ENCODE measurements at regions not wholly inside any gene's neighbourhood (a gene's known extent, or its start where the extent isn't known, plus 50 kb on each side); places are given as distances from the start of the nearest gene placed in this dataset.

DNA sequence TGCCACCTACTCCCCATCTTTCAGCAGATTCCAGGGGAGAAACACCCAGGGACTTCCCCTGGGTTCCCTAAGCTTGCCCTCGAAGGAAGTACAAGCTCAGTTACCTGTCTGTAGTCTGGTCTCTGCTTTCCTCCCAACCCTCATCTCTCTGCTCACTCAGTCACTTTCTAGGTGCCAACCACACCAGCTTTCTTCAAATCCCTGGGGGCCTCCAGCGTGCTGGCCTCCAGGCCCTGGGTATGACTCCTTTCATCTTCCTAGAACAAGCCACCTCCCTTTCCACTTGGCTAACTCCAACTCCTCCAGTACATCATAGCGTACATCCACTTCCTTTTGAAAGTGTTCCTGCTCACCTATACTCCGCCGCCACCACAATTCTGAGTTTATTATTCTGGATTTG is 222.6 kb downstream of the SNX18 start:
- 76% methylated on average over 5 of the region's 5 CpGs for WGBS (ENCODE audit: low lambda C conversion rate)

DNA sequence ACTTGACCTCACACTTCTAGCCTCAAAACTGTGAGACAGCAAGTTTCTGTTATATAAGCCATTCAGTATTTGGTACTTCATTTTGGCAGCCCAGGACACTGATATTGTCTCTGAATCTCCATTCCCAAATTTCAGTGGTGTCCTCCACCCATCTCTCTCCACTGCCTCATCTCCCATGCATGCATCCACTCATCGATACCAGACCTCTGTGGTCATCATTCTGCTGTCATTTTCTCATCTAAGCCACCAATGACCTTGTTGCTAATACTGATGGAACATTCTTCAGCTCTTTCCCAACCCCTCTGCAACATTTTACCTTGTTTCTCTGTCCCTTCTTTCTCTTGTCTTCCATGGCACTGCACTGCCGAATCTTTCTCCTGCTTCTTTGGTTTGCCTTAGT is 221.8 kb downstream of the SNX18 start:
- H3F3A ChIP-seq (replicated peaks; ENCODE audit: insufficient read depth) = no peaks in the 10 kb centered on the region
- no peak overlapping the region for H3K27ac ChIP-seq (ENCODE audit: low read depth in 2 of 2, low read length in 1 of 2)
- no peaks in the 10 kb centered on the region for H4K20me1 ChIP-seq (ENCODE audit: insufficient read depth)
- H3K27me3 ChIP-seq (ENCODE audit: insufficient read depth) = no peaks in the 10 kb centered on the region
- CTCF ChIA-PET = interaction anchor here (2.0 kb wide), 1 partner anchor 8 kb away, joined by 6 read pairs; no protein-coding TSS in a partner anchor
- no peaks in the 10 kb centered on the region for H3K9me3 ChIP-seq
- no peak overlapping the region for H3K4me3 ChIP-seq (ENCODE audit: low read depth in 2 of 2, low read length in 1 of 2)
- H3K4me1 ChIP-seq (ENCODE audit: control insufficient read depth in 1 of 2, insufficient read depth in 2 of 2, low read depth in 1 of 2, low read length in 1 of 2) = peaks cover 11 to 18% of the 10 kb centered on the region in 2 experiments; a peak in 2 of 4 replicates
- H3K9ac ChIP-seq = no peak overlapping the region
- no peaks in the 10 kb centered on the region for H3K79me2 ChIP-seq (ENCODE audit: insufficient read depth)
- POLR2A ChIA-PET = no interaction called here
- TF ChIP-seq FOSL2 (IDR thresholded peaks at IDR 0.05; ENCODE audit: borderline replicate concordance, low read depth) (no peak), CHD2 (IDR thresholded peaks at IDR 0.05; ENCODE audit: low read length, partially characterized antibody) (no peak), GABPA (IDR thresholded peaks at IDR 0.05; ENCODE audit: low read depth) (no peak), SIN3A (IDR thresholded peaks at IDR 0.05; ENCODE audit: borderline replicate concordance, low read depth, low read length) (no peak), NFIC (IDR thresholded peaks at IDR 0.05; ENCODE audit: borderline replicate concordance) (no peak), EP300 (IDR thresholded peaks at IDR 0.05; ENCODE audit: borderline replicate concordance in 1 of 2, low read depth in 1 of 2, low read length in 1 of 2) (no peak), JUND (IDR thresholded peaks at IDR 0.05) (no peak), TEAD4 (IDR thresholded peaks at IDR 0.05; ENCODE audit: borderline replicate concordance, insufficient read depth) (no peak), RAD21 (IDR thresholded peaks at IDR 0.05; ENCODE audit: low read length) (no peak), RFX5 (IDR thresholded peaks at IDR 0.05; ENCODE audit: low read length) (no peak)
- TF ChIP-seq, protein P1, sequence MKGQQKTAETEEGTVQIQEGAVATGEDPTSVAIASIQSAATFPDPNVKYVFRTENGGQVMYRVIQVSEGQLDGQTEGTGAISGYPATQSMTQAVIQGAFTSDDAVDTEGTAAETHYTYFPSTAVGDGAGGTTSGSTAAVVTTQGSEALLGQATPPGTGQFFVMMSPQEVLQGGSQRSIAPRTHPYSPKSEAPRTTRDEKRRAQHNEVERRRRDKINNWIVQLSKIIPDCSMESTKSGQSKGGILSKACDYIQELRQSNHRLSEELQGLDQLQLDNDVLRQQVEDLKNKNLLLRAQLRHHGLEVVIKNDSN (IDR thresholded peaks at IDR 0.05; ENCODE audit: borderline replicate concordance, low read depth) = no peak
- H3K9me2 ChIP-seq = no peaks in the 10 kb centered on the region
- no peak for DNase-seq
- H2AFZ ChIP-seq (ENCODE audit: low read depth) = no peak overlapping the region
- WGBS (ENCODE audit: low lambda C conversion rate) = 61% methylated on average over 2 of the region's 2 CpGs
- H3K36me3 ChIP-seq (replicated peaks in 1 of 2; ENCODE audit: control insufficient read depth in 1 of 2, insufficient read depth in 2 of 2, low read length in 1 of 2) = no peaks in the 10 kb centered on the region
- H3K4me2 ChIP-seq = no peak overlapping the region

More for the DNA sequence above, 222.6 kb downstream of the SNX18 start:
- Histone ChIP-seq H3K9me3 (no peaks in the 10 kb centered on the region), H3K36me3 (replicated peaks in 1 of 2; ENCODE audit: control insufficient read depth in 1 of 2, insufficient read depth in 2 of 2, low read length in 1 of 2) (no peaks in the 10 kb centered on the region), H3K4me3 (ENCODE audit: low read depth in 2 of 2, low read length in 1 of 2) (no peak overlapping the region), H2AFZ (ENCODE audit: low read depth) (no peak overlapping the region), H4K20me1 (ENCODE audit: insufficient read depth) (no peaks in the 10 kb centered on the region), H3K4me1 (ENCODE audit: control insufficient read depth in 1 of 2, insufficient read depth in 2 of 2, low read depth in 1 of 2, low read length in 1 of 2) (peaks cover 11 to 21% of the 10 kb centered on the region in 2 experiments; a peak in 2 of 4 replicates), H3K27me3 (ENCODE audit: insufficient read depth) (no peaks in the 10 kb centered on the region), H3K9ac (no peak overlapping the region), H3K27ac (ENCODE audit: low read depth in 2 of 2, low read length in 1 of 2) (no peak overlapping the region), H3F3A (replicated peaks; ENCODE audit: insufficient read depth) (no peaks in the 10 kb centered on the region), H3K9me2 (no peaks in the 10 kb centered on the region), H3K79me2 (ENCODE audit: insufficient read depth) (no peaks in the 10 kb centered on the region), H3K4me2 (no peak overlapping the region)
- ChIA-PET CTCF (interaction anchor here (2.0 kb wide), 1 partner anchor 9 kb away, joined by 6 read pairs; no protein-coding TSS in a partner anchor), POLR2A (no interaction called here)
- no peak for TF ChIP-seq FOSL2 (IDR thresholded peaks at IDR 0.05; ENCODE audit: borderline replicate concordance, low read depth)
- TF ChIP-seq MXI1 (IDR thresholded peaks at IDR 0.05; ENCODE audit: low read depth, low read length) = no peak
- no peak for TF ChIP-seq EZH2phosphoT487 (IDR thresholded peaks at IDR 0.05; ENCODE audit: borderline replicate concordance, low read depth)
- TF ChIP-seq, protein P2, sequence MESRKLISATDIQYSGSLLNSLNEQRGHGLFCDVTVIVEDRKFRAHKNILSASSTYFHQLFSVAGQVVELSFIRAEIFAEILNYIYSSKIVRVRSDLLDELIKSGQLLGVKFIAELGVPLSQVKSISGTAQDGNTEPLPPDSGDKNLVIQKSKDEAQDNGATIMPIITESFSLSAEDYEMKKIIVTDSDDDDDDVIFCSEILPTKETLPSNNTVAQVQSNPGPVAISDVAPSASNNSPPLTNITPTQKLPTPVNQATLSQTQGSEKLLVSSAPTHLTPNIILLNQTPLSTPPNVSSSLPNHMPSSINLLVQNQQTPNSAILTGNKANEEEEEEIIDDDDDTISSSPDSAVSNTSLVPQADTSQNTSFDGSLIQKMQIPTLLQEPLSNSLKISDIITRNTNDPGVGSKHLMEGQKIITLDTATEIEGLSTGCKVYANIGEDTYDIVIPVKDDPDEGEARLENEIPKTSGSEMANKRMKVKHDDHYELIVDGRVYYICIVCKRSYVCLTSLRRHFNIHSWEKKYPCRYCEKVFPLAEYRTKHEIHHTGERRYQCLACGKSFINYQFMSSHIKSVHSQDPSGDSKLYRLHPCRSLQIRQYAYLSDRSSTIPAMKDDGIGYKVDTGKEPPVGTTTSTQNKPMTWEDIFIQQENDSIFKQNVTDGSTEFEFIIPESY (IDR thresholded peaks at IDR 0.05; ENCODE audit: borderline replicate concordance, low read depth) = no peak
- TF ChIP-seq, protein P3, sequence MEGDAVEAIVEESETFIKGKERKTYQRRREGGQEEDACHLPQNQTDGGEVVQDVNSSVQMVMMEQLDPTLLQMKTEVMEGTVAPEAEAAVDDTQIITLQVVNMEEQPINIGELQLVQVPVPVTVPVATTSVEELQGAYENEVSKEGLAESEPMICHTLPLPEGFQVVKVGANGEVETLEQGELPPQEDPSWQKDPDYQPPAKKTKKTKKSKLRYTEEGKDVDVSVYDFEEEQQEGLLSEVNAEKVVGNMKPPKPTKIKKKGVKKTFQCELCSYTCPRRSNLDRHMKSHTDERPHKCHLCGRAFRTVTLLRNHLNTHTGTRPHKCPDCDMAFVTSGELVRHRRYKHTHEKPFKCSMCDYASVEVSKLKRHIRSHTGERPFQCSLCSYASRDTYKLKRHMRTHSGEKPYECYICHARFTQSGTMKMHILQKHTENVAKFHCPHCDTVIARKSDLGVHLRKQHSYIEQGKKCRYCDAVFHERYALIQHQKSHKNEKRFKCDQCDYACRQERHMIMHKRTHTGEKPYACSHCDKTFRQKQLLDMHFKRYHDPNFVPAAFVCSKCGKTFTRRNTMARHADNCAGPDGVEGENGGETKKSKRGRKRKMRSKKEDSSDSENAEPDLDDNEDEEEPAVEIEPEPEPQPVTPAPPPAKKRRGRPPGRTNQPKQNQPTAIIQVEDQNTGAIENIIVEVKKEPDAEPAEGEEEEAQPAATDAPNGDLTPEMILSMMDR (IDR thresholded peaks at IDR 0.05) = no peak
- no peak for TF ChIP-seq MEF2A (IDR thresholded peaks at IDR 0.05; ENCODE audit: borderline replicate concordance, low read depth)
- TF ChIP-seq SIN3A (IDR thresholded peaks at IDR 0.05; ENCODE audit: borderline replicate concordance, low read depth, low read length) = no peak
- no peak for TF ChIP-seq RAD21 (IDR thresholded peaks at IDR 0.05; ENCODE audit: low read length)
- TF ChIP-seq EP300 (IDR thresholded peaks at IDR 0.05; ENCODE audit: borderline replicate concordance in 1 of 2, low read depth in 1 of 2, low read length in 1 of 2) = no peak
- TF ChIP-seq POLR2AphosphoS5 (IDR thresholded peaks at IDR 0.05; ENCODE audit: low read depth, low read length) = no peak
- TF ChIP-seq GATA2 (CRISPR knock-in tag; IDR thresholded peaks at IDR 0.05) = no peak
- no peak for DNase-seq

Measured in SK-N-SH (cell line).